ENCODE measurements at regions not wholly inside any gene's neighbourhood (a gene's known extent, or its start where the extent isn't known, plus 50 kb on each side); places are given as distances from the start of the nearest gene placed in this dataset.

DNA sequence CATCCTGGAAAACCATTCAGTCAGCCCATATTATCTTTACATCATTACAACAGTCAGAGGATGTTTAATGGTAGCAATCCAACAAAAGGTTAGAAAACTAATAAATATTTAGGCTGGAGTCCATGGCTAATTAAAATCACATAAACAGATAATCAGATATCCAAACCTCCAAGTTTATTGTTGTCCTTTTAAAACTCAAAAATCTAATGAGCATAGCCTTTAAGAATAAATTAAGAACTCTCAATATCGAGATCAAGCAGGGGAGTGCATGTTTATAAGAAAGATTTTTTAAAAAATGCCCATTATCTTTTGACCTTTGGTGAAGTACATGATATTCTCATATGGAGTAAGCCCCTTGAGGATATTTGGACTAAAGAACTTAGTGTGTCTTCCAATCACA, 842.9 kb upstream of the SEMA6A start:
- TF ChIP-seq POLR2A (IDR thresholded peaks at IDR 0.05; ENCODE audit: low read length): no peak
- TF ChIP-seq GATA1 (IDR thresholded peaks at IDR 0.05; ENCODE audit: low read depth, low read length): no peak
